ENCODE measurements at regions not wholly inside any gene's neighbourhood (a gene's known extent, or its start where the extent isn't known, plus 50 kb on each side); places are given as distances from the start of the nearest gene placed in this dataset.
"Not testable (repeated sequence)": the region's sequence is repeated elsewhere in the genome, so short reads cannot be mapped to it uniquely, and the experiment has no call there.

DNA sequence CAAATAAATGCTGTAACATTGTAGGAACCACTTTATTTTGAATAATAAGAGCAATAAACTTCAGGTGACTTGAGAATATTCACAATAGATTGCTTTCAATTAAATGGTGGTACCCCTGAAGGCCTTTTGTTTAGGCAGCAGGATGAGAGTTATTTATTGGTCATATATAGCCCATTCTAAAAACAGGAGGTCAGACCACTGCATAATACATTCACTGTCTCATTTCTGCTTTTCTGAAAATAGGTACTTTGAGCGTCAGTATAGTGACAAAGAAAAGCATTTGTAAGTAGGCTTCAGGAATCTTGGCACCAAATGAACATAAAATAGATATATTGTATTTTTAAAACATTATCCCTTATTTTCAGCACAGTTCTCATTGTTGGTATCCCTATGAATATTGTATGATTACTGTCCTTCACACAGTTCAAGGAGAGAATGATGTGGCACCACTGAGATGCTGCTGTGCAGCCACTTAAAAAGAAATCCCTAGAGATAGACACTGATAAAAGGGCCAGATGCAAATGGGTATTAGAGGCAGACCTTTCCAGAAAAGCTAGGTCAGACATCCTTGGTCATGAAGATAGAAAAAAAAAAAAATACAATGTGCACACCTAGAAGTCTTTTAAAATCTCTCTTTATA is 381.8 kb upstream of the ST8SIA4 start:
- H2BK12ac ChIP-seq (ENCODE audit: low read length in 2 of 2): no peak overlapping the region
- H2BK5ac ChIP-seq (ENCODE audit: low read depth, low read length, poor library complexity, severe bottlenecking): no peak overlapping the region
- no peaks in the 10 kb centered on the region for H3K27me3 ChIP-seq (ENCODE audit: control insufficient read depth in 1 of 2, insufficient read depth in 1 of 2, low read length in 2 of 2)
- H3K4me1 ChIP-seq (ENCODE audit: control insufficient read depth, insufficient read depth, low read depth, low read length): no peaks in the 10 kb centered on the region
- H3K36me3 ChIP-seq (ENCODE audit: control insufficient read depth in 1 of 2, insufficient read depth in 2 of 2, low read depth in 1 of 2, low read length in 2 of 2): no peaks in the 10 kb centered on the region
- no peak overlapping the region for H3K18ac ChIP-seq (ENCODE audit: low read depth in 1 of 2, low read length in 2 of 2)
- H2BK120ac ChIP-seq (ENCODE audit: low read depth, low read length): no peak overlapping the region
- no peaks in the 10 kb centered on the region for H3K79me1 ChIP-seq (replicated peaks; ENCODE audit: low read length, poor library complexity, severe bottlenecking)
- H4K91ac ChIP-seq (ENCODE audit: low read length): no peak overlapping the region
- H2AK5ac ChIP-seq (ENCODE audit: low read length, severe bottlenecking): no peak overlapping the region
- WGBS: no CpG with 5 or more reads among the region's 1 CpG
- no peak for DNase-seq
- H3K27ac ChIP-seq (ENCODE audit: low read length, poor library complexity, severe bottlenecking): no peak overlapping the region
- no peak overlapping the region for H3K9ac ChIP-seq (ENCODE audit: low read length)
- H3K23ac ChIP-seq (ENCODE audit: low read length in 2 of 2): no peak overlapping the region
- H3K4me2 ChIP-seq (ENCODE audit: low read length, poor library complexity, severe bottlenecking): no peak overlapping the region
- no peak overlapping the region for H2AFZ ChIP-seq (ENCODE audit: low read depth, low read length)
- no peak overlapping the region for H3K4ac ChIP-seq (ENCODE audit: low read depth in 1 of 2, low read length in 2 of 2)
- H4K8ac ChIP-seq (ENCODE audit: low read length): no peak overlapping the region
- H3K4me3 ChIP-seq (ENCODE audit: insufficient read depth in 1 of 2, low read depth in 1 of 2, low read length in 2 of 2): no peak overlapping the region
- H2BK15ac ChIP-seq (ENCODE audit: low read depth, poor library complexity, severe bottlenecking): no peak overlapping the region
- H3K9me3 ChIP-seq (ENCODE audit: control insufficient read depth, low read length): no peaks in the 10 kb centered on the region
- H3K14ac ChIP-seq (ENCODE audit: low read length in 2 of 2): no peak overlapping the region

DNA sequence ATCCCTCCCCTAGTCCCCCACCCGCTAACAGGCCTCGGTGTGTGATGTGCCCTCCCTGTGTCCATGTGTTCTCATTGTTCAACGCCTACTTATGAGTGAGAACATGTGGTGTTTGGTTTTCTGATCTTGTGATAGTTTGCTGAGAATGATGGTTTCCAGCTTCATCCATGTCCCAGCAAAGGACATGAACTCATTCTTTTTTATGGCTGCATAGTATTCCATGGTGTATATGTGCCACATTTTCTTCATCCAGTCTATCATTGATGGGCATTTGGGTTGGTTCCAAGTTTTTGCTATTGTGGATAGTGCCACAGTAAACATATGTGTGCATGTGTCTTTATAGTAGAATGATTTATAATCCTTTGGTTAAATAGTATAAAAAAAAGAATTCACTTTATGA is 380.9 kb upstream of the ST8SIA4 start:
- not testable (repeated sequence) for H2BK5ac ChIP-seq (ENCODE audit: low read depth, low read length, poor library complexity, severe bottlenecking); H3K27ac ChIP-seq (ENCODE audit: low read length, poor library complexity, severe bottlenecking); H3K23ac ChIP-seq (ENCODE audit: low read length in 2 of 2); H3K4me1 ChIP-seq (ENCODE audit: control insufficient read depth, insufficient read depth, low read depth, low read length); H3K9me3 ChIP-seq (ENCODE audit: control insufficient read depth, low read length); H3K27me3 ChIP-seq (ENCODE audit: control insufficient read depth in 1 of 2, insufficient read depth in 1 of 2, low read length in 2 of 2); H2AFZ ChIP-seq (ENCODE audit: low read depth, low read length); H3K18ac ChIP-seq (ENCODE audit: low read depth in 1 of 2, low read length in 2 of 2); H3K14ac ChIP-seq (ENCODE audit: low read length in 2 of 2); H3K9ac ChIP-seq (ENCODE audit: low read length); H2BK12ac ChIP-seq (ENCODE audit: low read length in 2 of 2); H4K91ac ChIP-seq (ENCODE audit: low read length); H2BK120ac ChIP-seq (ENCODE audit: low read depth, low read length); H2AK5ac ChIP-seq (ENCODE audit: low read length, severe bottlenecking); DNase-seq; H3K4ac ChIP-seq (ENCODE audit: low read depth in 1 of 2, low read length in 2 of 2); H3K4me3 ChIP-seq (ENCODE audit: insufficient read depth in 1 of 2, low read depth in 1 of 2, low read length in 2 of 2); H3K4me2 ChIP-seq (ENCODE audit: low read length, poor library complexity, severe bottlenecking); H3K36me3 ChIP-seq (ENCODE audit: control insufficient read depth in 1 of 2, insufficient read depth in 2 of 2, low read depth in 1 of 2, low read length in 2 of 2); H3K79me1 ChIP-seq (replicated peaks; ENCODE audit: low read length, poor library complexity, severe bottlenecking); H4K8ac ChIP-seq (ENCODE audit: low read length); H2BK15ac ChIP-seq (ENCODE audit: low read depth, poor library complexity, severe bottlenecking)
- WGBS: no CpG with 5 or more reads among the region's 3 CpGs

GRCh38 chr5:101278917-101279316 is 375.8 kb upstream of the ST8SIA4 start:
- no peaks in the 10 kb centered on the region for H3K27me3 ChIP-seq (ENCODE audit: control insufficient read depth in 1 of 2, insufficient read depth in 1 of 2, low read length in 2 of 2)

GRCh38 chr5:101278011-101278687 is 375.1 kb upstream of the ST8SIA4 start:
- Histone ChIP-seq H2AK5ac (ENCODE audit: low read length, severe bottlenecking) (no peak overlapping the region), H4K8ac (ENCODE audit: low read length) (no peak overlapping the region), H3K18ac (ENCODE audit: low read depth in 1 of 2, low read length in 2 of 2) (no peak overlapping the region), H3K9me3 (ENCODE audit: control insufficient read depth, low read length) (no peaks in the 10 kb centered on the region), H3K4me1 (ENCODE audit: control insufficient read depth, insufficient read depth, low read depth, low read length) (no peaks in the 10 kb centered on the region), H3K23ac (ENCODE audit: low read length in 2 of 2) (no peak overlapping the region), H3K4ac (ENCODE audit: low read depth in 1 of 2, low read length in 2 of 2) (no peak overlapping the region), H4K91ac (ENCODE audit: low read length) (no peak overlapping the region), H3K4me3 (ENCODE audit: insufficient read depth in 1 of 2, low read depth in 1 of 2, low read length in 2 of 2) (no peak overlapping the region), H3K79me1 (replicated peaks; ENCODE audit: low read length, poor library complexity, severe bottlenecking) (no peaks in the 10 kb centered on the region), H2BK15ac (ENCODE audit: low read depth, poor library complexity, severe bottlenecking) (no peak overlapping the region), H2AFZ (ENCODE audit: low read depth, low read length) (no peak overlapping the region), H2BK120ac (ENCODE audit: low read depth, low read length) (no peak overlapping the region), H2BK12ac (ENCODE audit: low read length in 2 of 2) (no peak overlapping the region), H3K27ac (ENCODE audit: low read length, poor library complexity, severe bottlenecking) (no peak overlapping the region), H2BK5ac (ENCODE audit: low read depth, low read length, poor library complexity, severe bottlenecking) (no peak overlapping the region), H3K27me3 (ENCODE audit: control insufficient read depth in 1 of 2, insufficient read depth in 1 of 2, low read length in 2 of 2) (no peaks in the 10 kb centered on the region), H3K9ac (ENCODE audit: low read length) (no peak overlapping the region), H3K36me3 (ENCODE audit: control insufficient read depth in 1 of 2, insufficient read depth in 2 of 2, low read depth in 1 of 2, low read length in 2 of 2) (no peaks in the 10 kb centered on the region), H3K4me2 (ENCODE audit: low read length, poor library complexity, severe bottlenecking) (no peak overlapping the region), H3K14ac (ENCODE audit: low read length in 2 of 2) (no peak overlapping the region)
- DNase-seq: peak; percentile 10
- WGBS: 83% methylated on average over 4 of the region's 5 CpGs

More at GRCh38 chr5:101278917-101279316, 375.8 kb upstream of the ST8SIA4 start:
- H4K8ac ChIP-seq (ENCODE audit: low read length): no peak overlapping the region
- no peaks in the 10 kb centered on the region for H3K4me1 ChIP-seq (ENCODE audit: control insufficient read depth, insufficient read depth, low read depth, low read length)
- H3K9me3 ChIP-seq (ENCODE audit: control insufficient read depth, low read length): no peaks in the 10 kb centered on the region
- no peak overlapping the region for H2BK12ac ChIP-seq (ENCODE audit: low read length in 2 of 2)
- H4K91ac ChIP-seq (ENCODE audit: low read length): no peak overlapping the region
- no peak overlapping the region for H3K27ac ChIP-seq (ENCODE audit: low read length, poor library complexity, severe bottlenecking)
- H3K14ac ChIP-seq (ENCODE audit: low read length in 2 of 2): no peak overlapping the region
- H3K36me3 ChIP-seq (ENCODE audit: control insufficient read depth in 1 of 2, insufficient read depth in 2 of 2, low read depth in 1 of 2, low read length in 2 of 2): no peaks in the 10 kb centered on the region
- H2AK5ac ChIP-seq (ENCODE audit: low read length, severe bottlenecking): no peak overlapping the region
- no peak overlapping the region for H3K4ac ChIP-seq (ENCODE audit: low read depth in 1 of 2, low read length in 2 of 2)
- H2BK15ac ChIP-seq (ENCODE audit: low read depth, poor library complexity, severe bottlenecking): no peak overlapping the region
- H2AFZ ChIP-seq (ENCODE audit: low read depth, low read length): no peak overlapping the region
- H3K4me3 ChIP-seq (ENCODE audit: insufficient read depth in 1 of 2, low read depth in 1 of 2, low read length in 2 of 2): no peak overlapping the region
- H3K9ac ChIP-seq (ENCODE audit: low read length): no peak overlapping the region
- no peak overlapping the region for H3K4me2 ChIP-seq (ENCODE audit: low read length, poor library complexity, severe bottlenecking)
- no peak overlapping the region for H2BK120ac ChIP-seq (ENCODE audit: low read depth, low read length)
- H2BK5ac ChIP-seq (ENCODE audit: low read depth, low read length, poor library complexity, severe bottlenecking): no peak overlapping the region
- H3K79me1 ChIP-seq (replicated peaks; ENCODE audit: low read length, poor library complexity, severe bottlenecking): no peaks in the 10 kb centered on the region
- DNase-seq: no peak
- no peak overlapping the region for H3K18ac ChIP-seq (ENCODE audit: low read depth in 1 of 2, low read length in 2 of 2)
- WGBS: no CpG with 5 or more reads among the region's 2 CpGs
- no peak overlapping the region for H3K23ac ChIP-seq (ENCODE audit: low read length in 2 of 2)

All from mesenchymal stem cell (in vitro differentiated cells and primary cell).